Neural cell (in vitro differentiated cells): ENCODE measurements at regions not wholly inside any gene's neighbourhood (a gene's known extent, or its start where the extent isn't known, plus 50 kb on each side); places are given as distances from the start of the nearest gene placed in this dataset.

Experiments
- CTCF ChIP-seq: fragments of 450-650 bp; IDR thresholded peaks from 2 replicates; pipeline ENCODE4 v1.5.1; 2014; ENCODE audit warnings: antibody characterized with exemption, mild to moderate bottlenecking, moderate library complexity; ENCODE audit not compliant: poor library complexity, severe bottlenecking
- EP300 ChIP-seq: fragments of 450-650 bp; conservative IDR thresholded peaks from 2 replicates; pipeline ENCODE4 v1.6.1; 2014; ENCODE audit warnings: antibody characterized with exemption, mild to moderate bottlenecking, moderate library complexity; ENCODE audit not compliant: poor library complexity, severe bottlenecking
- EZH2 ChIP-seq: fragments of 200-600, 300-800 bp; shearing (Covaris generic), sonication (generic); IDR thresholded peaks from 2 replicates; pipeline ENCODE4 v1.6.1; 2014; ENCODE audit warnings: antibody characterized with exemption, low read length, borderline replicate concordance, mild to moderate bottlenecking; ENCODE audit not compliant: insufficient read depth, poor library complexity, severe bottlenecking
- POLR2AphosphoS5 ChIP-seq: IDR thresholded peaks from 2 replicates; pipeline ENCODE4 v1.6.1; 2012
- RAD21 ChIP-seq: fragments of 450-650 bp; conservative IDR thresholded peaks from 2 replicates; pipeline ENCODE4 v1.6.1; 2014; ENCODE audit warnings: antibody characterized with exemption, mild to moderate bottlenecking, moderate library complexity
- TF ChIP-seq, protein P1 (sequence below): IDR thresholded peaks from 2 replicates; pipeline ENCODE4 v1.6.1; 2012; ENCODE audit warnings: borderline replicate concordance

DNA sequence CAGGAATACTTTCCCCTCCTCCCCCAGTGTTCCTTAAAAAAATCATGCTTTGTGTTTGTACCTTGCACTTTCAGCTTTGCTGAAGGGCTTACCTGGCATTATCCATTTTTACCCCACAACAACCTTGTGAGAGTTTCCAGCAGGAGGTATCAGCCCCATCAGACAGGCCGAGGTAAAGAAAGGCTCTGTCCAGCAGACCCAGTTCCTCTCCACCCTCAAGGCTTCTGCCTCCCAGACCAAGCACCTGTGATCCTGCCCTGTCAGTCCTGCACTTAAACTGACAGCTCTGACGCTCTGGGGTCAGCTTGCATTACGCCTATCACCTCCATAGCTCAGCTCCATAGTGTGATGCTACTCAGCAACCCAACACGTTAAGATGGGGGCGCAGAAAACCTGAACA lies 803.1 kb downstream of the UQCRFS1 start:
- TF ChIP-seq EZH2 = no peak
- TF ChIP-seq RAD21 = no peak
- TF ChIP-seq EP300 = no peak
- TF ChIP-seq, protein P1, sequence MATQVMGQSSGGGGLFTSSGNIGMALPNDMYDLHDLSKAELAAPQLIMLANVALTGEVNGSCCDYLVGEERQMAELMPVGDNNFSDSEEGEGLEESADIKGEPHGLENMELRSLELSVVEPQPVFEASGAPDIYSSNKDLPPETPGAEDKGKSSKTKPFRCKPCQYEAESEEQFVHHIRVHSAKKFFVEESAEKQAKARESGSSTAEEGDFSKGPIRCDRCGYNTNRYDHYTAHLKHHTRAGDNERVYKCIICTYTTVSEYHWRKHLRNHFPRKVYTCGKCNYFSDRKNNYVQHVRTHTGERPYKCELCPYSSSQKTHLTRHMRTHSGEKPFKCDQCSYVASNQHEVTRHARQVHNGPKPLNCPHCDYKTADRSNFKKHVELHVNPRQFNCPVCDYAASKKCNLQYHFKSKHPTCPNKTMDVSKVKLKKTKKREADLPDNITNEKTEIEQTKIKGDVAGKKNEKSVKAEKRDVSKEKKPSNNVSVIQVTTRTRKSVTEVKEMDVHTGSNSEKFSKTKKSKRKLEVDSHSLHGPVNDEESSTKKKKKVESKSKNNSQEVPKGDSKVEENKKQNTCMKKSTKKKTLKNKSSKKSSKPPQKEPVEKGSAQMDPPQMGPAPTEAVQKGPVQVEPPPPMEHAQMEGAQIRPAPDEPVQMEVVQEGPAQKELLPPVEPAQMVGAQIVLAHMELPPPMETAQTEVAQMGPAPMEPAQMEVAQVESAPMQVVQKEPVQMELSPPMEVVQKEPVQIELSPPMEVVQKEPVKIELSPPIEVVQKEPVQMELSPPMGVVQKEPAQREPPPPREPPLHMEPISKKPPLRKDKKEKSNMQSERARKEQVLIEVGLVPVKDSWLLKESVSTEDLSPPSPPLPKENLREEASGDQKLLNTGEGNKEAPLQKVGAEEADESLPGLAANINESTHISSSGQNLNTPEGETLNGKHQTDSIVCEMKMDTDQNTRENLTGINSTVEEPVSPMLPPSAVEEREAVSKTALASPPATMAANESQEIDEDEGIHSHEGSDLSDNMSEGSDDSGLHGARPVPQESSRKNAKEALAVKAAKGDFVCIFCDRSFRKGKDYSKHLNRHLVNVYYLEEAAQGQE = no peak
- no peak for TF ChIP-seq CTCF
- TF ChIP-seq POLR2AphosphoS5 = no peak
